HL-60 (cell line): ENCODE measurements at regions not wholly inside any gene's neighbourhood (a gene's known extent, or its start where the extent isn't known, plus 50 kb on each side); places are given as distances from the start of the nearest gene placed in this dataset.
"Not testable (repeated sequence)": the region's sequence is repeated elsewhere in the genome, so short reads cannot be mapped to it uniquely, and the experiment has no call there.

Source experiments
- DNase-seq, 2 experiments: peaks; one replicate each; pipeline ENCODE4 v3.0.0-alpha.2; 2010 to 2020; ENCODE audit warnings: low read depth in 1 of 2, low spot score in 1 of 2
- H3K27ac ChIP-seq: fragments of 250-450 bp; sonication (Bioruptor Pico); replicated peaks from 2 replicates; pipeline ENCODE4 v1.5.1; 2020; ENCODE audit warnings: mild to moderate bottlenecking, moderate library complexity
- H3K27me3 ChIP-seq: fragments of 250-450 bp; sonication (Bioruptor Pico); 2 replicates; pipeline ENCODE4 v1.5.1; 2021; ENCODE audit warnings: mild to moderate bottlenecking, moderate library complexity; ENCODE audit not compliant: insufficient read depth, poor library complexity, severe bottlenecking
- H3K4me3 ChIP-seq: replicated peaks from 2 replicates; pipeline ENCODE4 v1.5.1; 2011; ENCODE audit warnings: mild to moderate bottlenecking, control low read depth, low read length; ENCODE audit not compliant: insufficient read depth
- CTCF ChIP-seq: IDR thresholded peaks from one replicate; pipeline ENCODE4 v1.5.1; 2011; ENCODE audit warnings: low read length, control low read depth, inconsistent platforms; ENCODE audit not compliant: insufficient read depth
- GABPA ChIP-seq: IDR thresholded peaks from 2 replicates; pipeline ENCODE4 v1.6.1; 2012; ENCODE audit warnings: low read depth
- POLR2AphosphoS5 ChIP-seq: IDR thresholded peaks from 2 replicates; pipeline ENCODE4 v1.6.1; 2012; ENCODE audit warnings: low read depth
- REST ChIP-seq: IDR thresholded peaks from 2 replicates; pipeline ENCODE4 v1.6.1; 2012; ENCODE audit warnings: low read depth; ENCODE audit not compliant: insufficient replicate concordance
- SPI1 ChIP-seq: IDR thresholded peaks from 2 replicates; pipeline ENCODE4 v1.6.1; 2012; ENCODE audit warnings: low read depth, mild to moderate bottlenecking, borderline replicate concordance

DNA sequence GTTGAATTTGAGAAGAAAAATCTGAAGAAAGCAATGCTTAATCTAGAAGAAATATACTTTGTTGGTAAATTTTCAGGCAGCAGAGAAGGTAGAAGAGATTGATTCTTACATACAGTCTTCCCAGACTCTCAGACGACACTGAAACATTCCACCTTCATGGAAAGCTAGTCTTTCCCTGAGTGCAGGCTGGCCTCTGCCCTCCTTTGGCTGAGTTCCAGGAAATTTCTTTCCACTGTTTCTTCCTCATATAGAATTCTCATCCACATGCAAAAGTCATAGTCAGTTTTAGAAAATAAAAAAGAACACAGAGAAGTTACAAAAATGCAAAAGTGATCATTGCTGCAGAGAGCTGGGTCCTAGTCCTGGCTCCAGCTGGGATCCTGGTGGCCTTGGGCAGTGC, 142.5 kb upstream of the PRR23C start:
- no peak overlapping the region for H3K27ac ChIP-seq
- no peak for DNase-seq
- H3K27me3 ChIP-seq: no peaks in the 10 kb centered on the region
- TF ChIP-seq CTCF (no peak), POLR2AphosphoS5 (no peak), SPI1 (no peak), GABPA (no peak), REST (no peak)
- no peak overlapping the region for H3K4me3 ChIP-seq

DNA sequence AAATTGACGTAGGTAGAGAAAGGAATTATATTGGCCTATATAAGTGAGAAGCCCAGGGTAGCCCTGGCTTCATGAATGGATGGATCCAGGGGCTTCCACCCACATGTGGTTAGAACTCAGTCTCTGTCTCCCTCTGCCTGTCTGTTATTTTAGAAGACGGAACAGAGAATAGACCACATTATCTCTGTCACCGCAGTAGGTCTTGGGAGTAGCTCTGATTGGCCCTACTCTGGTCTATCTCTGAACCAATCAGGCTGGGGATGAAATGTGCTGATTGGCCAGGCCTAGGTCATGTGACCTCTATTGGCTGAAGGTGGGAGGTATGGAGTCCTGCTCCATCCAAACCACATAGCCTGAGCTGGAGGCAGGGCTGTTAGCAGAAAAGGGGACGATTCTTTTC, 143.0 kb upstream of the PRR23C start:
- no peak overlapping the region for H3K27ac ChIP-seq
- DNase-seq: no peak
- no peaks in the 10 kb centered on the region for H3K27me3 ChIP-seq
- no peak overlapping the region for H3K4me3 ChIP-seq
- TF ChIP-seq SPI1 (no peak), GABPA (no peak), POLR2AphosphoS5 (no peak), REST (no peak), CTCF (no peak)

GRCh38 chr3:139189943-139190342, 145.3 kb upstream of the PRR23C start:
- no peak for DNase-seq
- Histone ChIP-seq H3K27ac (no peak overlapping the region), H3K4me3 (no peak overlapping the region), H3K27me3 (no peaks in the 10 kb centered on the region)
- TF ChIP-seq REST (no peak), GABPA (no peak), CTCF (no peak), SPI1 (no peak), POLR2AphosphoS5 (no peak)

DNA sequence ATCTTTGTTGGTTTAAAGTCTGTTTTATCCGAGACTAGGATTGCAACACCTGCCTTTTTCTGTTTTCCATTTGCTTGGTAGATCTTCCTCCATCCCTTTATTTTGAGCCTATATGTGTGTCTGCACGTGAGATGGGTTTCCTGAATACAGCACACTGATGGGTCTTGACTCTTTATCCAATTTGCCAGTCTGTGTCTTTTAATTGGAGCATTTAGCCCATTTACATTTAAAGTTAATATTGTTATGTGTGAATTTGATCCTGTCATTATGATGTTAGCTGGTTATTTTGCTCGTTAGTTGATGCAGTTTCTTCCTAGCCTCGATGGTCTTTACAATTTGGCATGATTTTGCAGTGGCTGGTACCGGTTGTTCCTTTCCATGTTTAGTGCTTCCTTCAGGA, 149.4 kb upstream of the MRPS22 start:
- not testable (repeated sequence) for H3K27ac ChIP-seq, H3K27me3 ChIP-seq, DNase-seq, H3K4me3 ChIP-seq

DNA sequence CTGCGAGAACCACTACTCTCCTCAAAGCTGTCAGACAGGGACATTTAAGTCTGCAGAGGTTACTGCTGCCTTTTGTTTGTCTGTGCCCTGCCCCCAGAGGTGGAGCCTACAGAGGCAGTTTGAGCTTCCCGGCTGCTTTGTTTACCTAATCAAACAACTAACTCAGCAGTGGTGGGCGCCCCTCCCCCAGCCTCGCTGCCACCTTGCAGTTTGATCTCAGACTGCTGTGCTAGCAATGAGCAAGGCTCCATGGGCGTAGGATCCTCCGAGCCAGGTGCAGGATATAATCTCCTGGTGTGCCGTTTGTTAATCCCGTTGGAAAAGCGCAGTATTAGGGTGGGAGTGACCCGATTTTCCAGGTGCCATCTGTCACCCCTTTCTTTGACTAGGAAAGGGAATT, 147.7 kb upstream of the MRPS22 start:
- not testable (repeated sequence) for DNase-seq, H3K27me3 ChIP-seq, H3K27ac ChIP-seq, H3K4me3 ChIP-seq
